ENCODE measurements at regions not wholly inside any gene's neighbourhood (a gene's known extent, or its start where the extent isn't known, plus 50 kb on each side); places are given as distances from the start of the nearest gene placed in this dataset.

GRCh38 chr1:55277377-55278130 is 62.4 kb upstream of the USP24 start:
- no peak overlapping the region for H3K4me3 ChIP-seq (ENCODE audit: low read depth, low read length)
- no peak for DNase-seq (ENCODE audit: low read depth)
- TF ChIP-seq CTCF (IDR thresholded peaks at IDR 0.05; ENCODE audit: low read depth, low read length, missing control alignments), result peak; percentile 93

- no peak for TF ChIP-seq CTCF (IDR thresholded peaks at IDR 0.05; ENCODE audit: low read depth, low read length, missing control alignments)
- H3K4me3 ChIP-seq (ENCODE audit: low read depth, low read length), result no peak overlapping the region
- no peak for DNase-seq (ENCODE audit: low read depth)
These were observed 61.7 kb upstream of the USP24 start for GRCh38 chr1:55276671-55277376.

- no peak overlapping the region for H3K4me3 ChIP-seq (ENCODE audit: low read depth, low read length)
- no peak for DNase-seq (ENCODE audit: low read depth)
- TF ChIP-seq CTCF (IDR thresholded peaks at IDR 0.05; ENCODE audit: low read depth, low read length, missing control alignments), result no peak
These were observed 60.8 kb upstream of the USP24 start for GRCh38 chr1:55275941-55276341.

GRCh38 chr1:55275151-55275748 is 60.1 kb upstream of the USP24 start:
- H3K4me3 ChIP-seq (ENCODE audit: low read depth, low read length), result no peak overlapping the region
- TF ChIP-seq CTCF (IDR thresholded peaks at IDR 0.05; ENCODE audit: low read depth, low read length, missing control alignments), result no peak
- DNase-seq (ENCODE audit: low read depth), result no peak

- TF ChIP-seq CTCF (IDR thresholded peaks at IDR 0.05; ENCODE audit: low read depth, low read length, missing control alignments), result no peak
- no peak for DNase-seq (ENCODE audit: low read depth)
- no peak overlapping the region for H3K4me3 ChIP-seq (ENCODE audit: low read depth, low read length)
These were observed 57.8 kb upstream of the USP24 start for GRCh38 chr1:55272994-55273393.

Measured in GM12864 (cell line).